ENCODE measurements at regions not wholly inside any gene's neighbourhood (a gene's known extent, or its start where the extent isn't known, plus 50 kb on each side); places are given as distances from the start of the nearest gene placed in this dataset.

DNA sequence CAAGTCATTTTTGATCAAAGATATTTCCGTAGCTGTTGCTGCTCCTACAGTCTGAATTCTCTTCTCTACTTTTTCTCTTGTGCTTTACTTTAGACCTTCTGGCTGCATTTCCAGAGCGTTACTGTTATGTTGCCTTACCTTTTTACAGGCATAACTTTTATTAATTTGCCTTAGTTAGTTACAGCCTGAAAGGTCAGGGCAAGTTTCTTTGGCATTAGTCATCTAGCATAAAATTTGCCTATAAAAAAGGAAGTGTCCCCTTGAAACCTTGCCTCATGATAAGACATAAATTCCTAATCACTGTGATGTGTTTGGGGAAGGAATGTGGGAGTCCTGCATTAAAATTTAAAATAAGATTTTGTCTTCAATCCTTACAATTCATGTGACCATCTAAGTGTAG, 618.5 kb downstream of the NR2F2 start:
- Histone ChIP-seq H4K20me1 (ENCODE audit: insufficient read depth, low read length) (no peaks in the 10 kb centered on the region), H3K27me3 (ENCODE audit: low read depth, low read length) (no peaks in the 10 kb centered on the region), H3K27ac (ENCODE audit: low read length) (no peak overlapping the region), H3K4me1 (ENCODE audit: low read length) (no peaks in the 10 kb centered on the region), H3K4me3 (ENCODE audit: low read length) (no peak overlapping the region), H3K9me3 (ENCODE audit: insufficient read depth, low read length) (no peaks in the 10 kb centered on the region), H3K4me2 (ENCODE audit: low read length) (no peak overlapping the region), H3K36me3 (replicated peaks; ENCODE audit: low read depth, low read length) (no peaks in the 10 kb centered on the region), H3K79me2 (ENCODE audit: low read length) (no peaks in the 10 kb centered on the region), H2AFZ (ENCODE audit: low read depth, low read length) (no peak overlapping the region), H3K9ac (ENCODE audit: low read length) (no peak overlapping the region)
- TF ChIP-seq EZH2phosphoT487 (IDR thresholded peaks at IDR 0.05; ENCODE audit: low read depth) = no peak
- TF ChIP-seq, protein P1, sequence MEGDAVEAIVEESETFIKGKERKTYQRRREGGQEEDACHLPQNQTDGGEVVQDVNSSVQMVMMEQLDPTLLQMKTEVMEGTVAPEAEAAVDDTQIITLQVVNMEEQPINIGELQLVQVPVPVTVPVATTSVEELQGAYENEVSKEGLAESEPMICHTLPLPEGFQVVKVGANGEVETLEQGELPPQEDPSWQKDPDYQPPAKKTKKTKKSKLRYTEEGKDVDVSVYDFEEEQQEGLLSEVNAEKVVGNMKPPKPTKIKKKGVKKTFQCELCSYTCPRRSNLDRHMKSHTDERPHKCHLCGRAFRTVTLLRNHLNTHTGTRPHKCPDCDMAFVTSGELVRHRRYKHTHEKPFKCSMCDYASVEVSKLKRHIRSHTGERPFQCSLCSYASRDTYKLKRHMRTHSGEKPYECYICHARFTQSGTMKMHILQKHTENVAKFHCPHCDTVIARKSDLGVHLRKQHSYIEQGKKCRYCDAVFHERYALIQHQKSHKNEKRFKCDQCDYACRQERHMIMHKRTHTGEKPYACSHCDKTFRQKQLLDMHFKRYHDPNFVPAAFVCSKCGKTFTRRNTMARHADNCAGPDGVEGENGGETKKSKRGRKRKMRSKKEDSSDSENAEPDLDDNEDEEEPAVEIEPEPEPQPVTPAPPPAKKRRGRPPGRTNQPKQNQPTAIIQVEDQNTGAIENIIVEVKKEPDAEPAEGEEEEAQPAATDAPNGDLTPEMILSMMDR (IDR thresholded peaks at IDR 0.05; ENCODE audit: low read depth, low read length) = no peak

DNA sequence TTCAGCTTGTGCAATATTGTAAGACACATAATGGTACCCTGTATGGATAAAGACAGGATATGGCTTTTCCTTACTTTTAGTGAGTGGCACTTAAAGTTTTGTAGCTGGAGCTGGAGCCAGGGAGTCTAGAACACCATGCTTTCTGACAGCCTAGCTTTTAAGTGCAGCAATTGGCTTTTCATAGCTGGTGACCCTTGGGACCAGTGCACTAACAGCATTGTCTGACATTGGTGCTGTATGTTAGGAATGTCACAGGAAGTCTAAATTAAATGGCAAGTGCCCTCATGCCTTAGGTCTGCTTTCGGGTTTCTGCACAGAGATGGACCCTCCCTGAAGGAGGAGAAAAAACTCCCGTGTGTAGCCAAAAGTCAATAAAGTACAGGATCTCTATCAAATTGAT, 628.2 kb downstream of the NR2F2 start:
- no peak overlapping the region for H3K27ac ChIP-seq (ENCODE audit: low read length)
- no peaks in the 10 kb centered on the region for H3K36me3 ChIP-seq (replicated peaks; ENCODE audit: low read depth, low read length)
- H3K4me2 ChIP-seq (ENCODE audit: low read length) = no peak overlapping the region
- no peak overlapping the region for H2AFZ ChIP-seq (ENCODE audit: low read depth, low read length)
- H3K79me2 ChIP-seq (ENCODE audit: low read length) = no peaks in the 10 kb centered on the region
- H3K4me1 ChIP-seq (ENCODE audit: low read length) = no peaks in the 10 kb centered on the region
- H3K27me3 ChIP-seq (ENCODE audit: low read depth, low read length) = no peaks in the 10 kb centered on the region
- H3K9ac ChIP-seq (ENCODE audit: low read length) = no peak overlapping the region
- no peaks in the 10 kb centered on the region for H4K20me1 ChIP-seq (ENCODE audit: insufficient read depth, low read length)
- H3K9me3 ChIP-seq (ENCODE audit: insufficient read depth, low read length) = no peaks in the 10 kb centered on the region
- H3K4me3 ChIP-seq (ENCODE audit: low read length) = no peak overlapping the region
- no peak for TF ChIP-seq EZH2phosphoT487 (IDR thresholded peaks at IDR 0.05; ENCODE audit: low read depth)
- TF ChIP-seq, protein P1 (IDR thresholded peaks at IDR 0.05; ENCODE audit: low read depth, low read length) = no peak

DNA sequence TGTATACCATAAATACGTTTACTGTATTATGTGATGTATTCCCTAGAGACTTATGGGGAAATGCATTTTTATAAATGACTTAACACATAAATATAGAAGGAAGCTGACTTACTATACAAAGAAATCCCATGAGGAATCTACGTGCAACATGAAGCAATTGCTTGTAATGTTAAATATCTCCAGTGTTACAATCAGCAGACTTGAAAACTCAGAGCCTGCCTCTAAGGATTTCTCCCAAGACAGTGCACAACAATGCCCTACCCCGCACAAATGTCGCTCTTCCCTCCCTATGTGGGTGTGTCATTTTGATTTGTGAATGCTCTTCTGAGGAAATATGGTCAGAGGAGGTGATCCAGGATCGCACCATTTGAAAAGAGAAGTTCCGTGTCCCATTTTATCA, 629.0 kb downstream of the NR2F2 start:
- Histone ChIP-seq H3K27ac (ENCODE audit: low read length) (no peak overlapping the region), H3K27me3 (ENCODE audit: low read depth, low read length) (no peaks in the 10 kb centered on the region), H3K4me3 (ENCODE audit: low read length) (no peak overlapping the region), H3K4me2 (ENCODE audit: low read length) (no peak overlapping the region), H3K79me2 (ENCODE audit: low read length) (no peaks in the 10 kb centered on the region), H3K9me3 (ENCODE audit: insufficient read depth, low read length) (no peaks in the 10 kb centered on the region), H4K20me1 (ENCODE audit: insufficient read depth, low read length) (no peaks in the 10 kb centered on the region), H3K4me1 (ENCODE audit: low read length) (no peaks in the 10 kb centered on the region), H2AFZ (ENCODE audit: low read depth, low read length) (no peak overlapping the region), H3K9ac (ENCODE audit: low read length) (no peak overlapping the region), H3K36me3 (replicated peaks; ENCODE audit: low read depth, low read length) (no peaks in the 10 kb centered on the region)
- TF ChIP-seq, protein P1 (IDR thresholded peaks at IDR 0.05; ENCODE audit: low read depth, low read length) = no peak
- no peak for TF ChIP-seq EZH2phosphoT487 (IDR thresholded peaks at IDR 0.05; ENCODE audit: low read depth)

DNA sequence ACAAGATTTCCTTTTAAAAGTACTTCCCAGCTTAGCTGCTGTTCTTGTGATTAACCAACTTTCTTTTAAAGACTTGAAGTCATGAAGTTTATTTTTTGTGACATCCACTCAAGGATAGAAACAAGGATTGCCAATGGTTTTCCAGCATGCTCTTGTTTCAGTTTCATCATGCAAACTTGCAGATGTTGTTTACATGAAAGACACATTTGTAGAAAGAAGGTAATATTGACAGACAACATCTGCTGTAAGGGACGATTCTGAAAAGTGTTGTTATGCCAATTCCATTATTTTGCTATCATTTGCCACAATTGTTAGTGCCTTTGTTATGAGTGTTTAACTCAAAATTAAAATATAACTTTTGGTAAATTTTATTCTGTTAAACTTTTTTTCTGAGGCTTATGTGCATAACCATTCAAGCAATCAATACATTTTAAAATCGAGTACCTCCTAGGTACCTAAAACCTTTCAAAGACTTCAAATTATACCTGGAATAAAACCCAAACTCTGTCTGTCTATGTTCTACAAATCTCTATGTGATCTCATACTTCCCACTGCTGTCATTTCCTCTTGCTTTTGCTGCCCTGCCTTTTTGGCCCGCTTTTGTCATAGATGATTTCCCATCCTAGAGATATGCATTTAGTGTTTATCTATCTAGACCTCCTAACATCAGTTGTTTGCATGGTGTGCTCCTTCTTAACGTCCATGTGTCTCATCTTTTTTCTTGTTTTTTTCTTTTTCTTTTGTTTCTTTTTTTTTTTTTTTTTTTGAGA, 630.4 kb downstream of the NR2F2 start:
- TF ChIP-seq, protein P1 (IDR thresholded peaks at IDR 0.05; ENCODE audit: low read depth, low read length) = no peak
- TF ChIP-seq EZH2phosphoT487 (IDR thresholded peaks at IDR 0.05; ENCODE audit: low read depth) = no peak
- no peaks in the 10 kb centered on the region for H3K4me1 ChIP-seq (ENCODE audit: low read length)
- H3K79me2 ChIP-seq (ENCODE audit: low read length) = no peaks in the 10 kb centered on the region
- H4K20me1 ChIP-seq (ENCODE audit: insufficient read depth, low read length) = no peaks in the 10 kb centered on the region
- H3K9ac ChIP-seq (ENCODE audit: low read length) = no peak overlapping the region
- H3K4me2 ChIP-seq (ENCODE audit: low read length) = no peak overlapping the region
- H3K9me3 ChIP-seq (ENCODE audit: insufficient read depth, low read length) = no peaks in the 10 kb centered on the region
- H3K36me3 ChIP-seq (replicated peaks; ENCODE audit: low read depth, low read length) = no peaks in the 10 kb centered on the region
- no peak overlapping the region for H3K4me3 ChIP-seq (ENCODE audit: low read length)
- H2AFZ ChIP-seq (ENCODE audit: low read depth, low read length) = no peak overlapping the region
- H3K27me3 ChIP-seq (ENCODE audit: low read depth, low read length) = no peaks in the 10 kb centered on the region
- H3K27ac ChIP-seq (ENCODE audit: low read length) = no peak overlapping the region

All from OCI-LY3 (cell line).